ENCODE measurements at regions not wholly inside any gene's neighbourhood (a gene's known extent, or its start where the extent isn't known, plus 50 kb on each side); places are given as distances from the start of the nearest gene placed in this dataset.
A peak's percentile ranks its signal among the peaks of the same experiment; 100 is the strongest.
"Not testable (repeated sequence)": the region's sequence is repeated elsewhere in the genome, so short reads cannot be mapped to it uniquely, and the experiment has no call there.

- DNase-seq: no peak
These were observed 161.5 kb downstream of the NRIP1 start for GRCh38 chr21:14903172-14903865.

GRCh38 chr21:14901482-14901958 lies 163.3 kb downstream of the NRIP1 start:
- DNase-seq: no peak

GRCh38 chr21:14900611-14901010 lies 164.2 kb downstream of the NRIP1 start:
- no peak for DNase-seq

DNA sequence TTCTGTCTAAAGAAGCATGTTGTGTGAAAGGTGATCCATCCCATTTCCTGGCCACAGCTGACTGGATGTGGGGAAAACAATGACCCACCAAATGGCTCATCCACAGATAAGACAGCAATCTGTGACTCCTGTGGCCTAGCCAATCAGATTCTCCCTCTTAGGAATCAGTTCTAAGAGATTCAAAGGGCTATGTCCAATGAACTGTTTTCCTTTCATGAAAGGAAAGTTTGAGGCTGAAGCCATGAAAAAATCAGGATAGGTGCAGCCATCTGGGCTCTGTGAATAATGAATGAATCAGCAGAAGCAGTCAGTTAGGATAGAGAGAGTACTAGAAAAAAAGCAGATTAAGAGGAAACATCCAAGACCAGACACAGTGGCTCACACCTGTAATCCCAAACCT lies 164.7 kb downstream of the NRIP1 start:
- DNase-seq: no peak

GRCh38 chr21:14895792-14896191 lies 169.0 kb downstream of the NRIP1 start:
- no peak for DNase-seq

- DNase-seq: no peak
These were observed 174.7 kb downstream of the NRIP1 start for GRCh38 chr21:14890141-14890540.

DNA sequence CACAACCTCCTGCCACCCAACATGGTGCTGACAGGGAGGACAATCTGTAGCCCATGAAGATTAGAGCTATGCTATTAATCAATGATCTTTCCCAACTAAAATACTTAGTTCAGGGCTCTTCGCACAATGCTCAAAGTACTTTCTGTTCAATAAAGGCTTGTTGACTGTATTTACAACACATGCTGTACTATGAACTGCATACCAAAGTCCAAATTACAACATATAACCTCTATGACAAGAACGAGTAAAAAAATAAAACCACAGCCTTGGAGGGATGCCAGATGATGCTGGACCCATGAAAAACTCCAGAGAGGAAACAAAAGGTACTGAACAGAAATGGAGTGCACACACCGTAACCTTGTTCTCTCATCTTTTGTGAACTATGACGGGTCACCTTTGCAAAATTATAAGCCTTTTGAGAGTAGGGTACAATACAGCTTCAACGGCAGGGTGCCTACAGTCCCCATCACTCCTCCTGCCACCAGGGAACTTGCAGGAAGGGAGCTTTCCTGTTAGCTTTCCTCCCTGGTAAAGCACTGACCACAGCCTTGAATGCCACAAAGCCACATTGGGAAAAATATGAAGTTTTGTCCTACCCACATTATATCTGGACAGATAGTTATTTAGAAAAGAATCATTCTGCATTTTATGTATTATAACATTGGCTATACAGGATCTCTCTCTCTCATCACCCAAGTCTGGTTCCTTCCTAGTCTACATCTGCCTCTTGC lies 175.6 kb downstream of the NRIP1 start:
- DNase-seq: peak; percentile 23

GRCh38 chr21:14888202-14888601 lies 176.6 kb downstream of the NRIP1 start:
- DNase-seq: no peak

DNA sequence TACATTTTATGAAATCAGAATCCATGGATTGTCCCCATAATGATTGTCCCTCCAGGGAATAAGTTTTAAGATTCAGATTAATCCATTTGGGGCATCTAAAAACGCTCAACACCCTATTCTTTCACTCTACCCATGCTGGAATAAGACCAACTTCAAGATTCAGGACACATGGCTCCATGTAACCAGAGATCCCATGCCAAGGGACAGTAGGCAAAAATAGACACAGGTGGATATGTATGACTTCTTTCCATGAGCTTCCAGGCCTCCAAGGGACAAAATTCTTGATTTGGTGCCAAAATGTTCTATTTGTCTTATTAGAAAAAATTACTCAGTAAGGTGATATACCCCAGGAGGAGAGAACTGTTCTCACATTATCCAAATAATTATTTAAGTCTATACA lies 178.8 kb downstream of the NRIP1 start:
- DNase-seq: no peak

GRCh38 chr21:14883351-14883750 lies 181.4 kb downstream of the NRIP1 start:
- DNase-seq: no peak

- DNase-seq: not testable (repeated sequence)
These were observed 182.3 kb downstream of the NRIP1 start for GRCh38 chr21:14882545-14882944.

DNA sequence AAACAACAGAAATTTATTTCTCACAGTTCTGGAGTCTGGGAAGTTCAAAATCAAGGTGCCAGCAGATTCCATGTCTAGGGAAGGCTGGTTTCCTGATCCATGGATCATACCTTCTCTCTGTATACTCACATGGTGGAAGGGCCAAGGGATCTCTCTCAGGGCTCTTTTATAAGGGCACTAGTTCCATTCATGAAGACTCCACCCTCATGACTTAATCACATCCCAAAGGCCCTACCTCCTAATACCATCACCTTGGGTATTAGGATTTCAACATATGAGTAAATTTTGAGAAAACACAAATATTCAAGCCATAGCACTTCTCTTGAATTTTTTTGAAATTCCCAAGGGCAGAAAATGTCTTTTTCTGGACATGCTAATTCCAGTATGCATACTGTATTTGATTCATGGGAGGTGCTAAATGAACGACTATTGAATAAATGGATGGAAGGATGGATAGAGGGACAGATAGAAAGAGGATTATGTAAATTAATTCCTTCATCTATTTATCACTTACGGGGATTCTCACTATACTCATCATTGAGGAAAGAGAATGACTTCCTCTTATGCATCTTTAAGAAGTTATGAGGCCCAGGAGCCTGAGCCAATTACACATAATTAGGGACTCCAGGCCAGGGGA lies 182.8 kb downstream of the NRIP1 start:
- no peak for DNase-seq

DNA sequence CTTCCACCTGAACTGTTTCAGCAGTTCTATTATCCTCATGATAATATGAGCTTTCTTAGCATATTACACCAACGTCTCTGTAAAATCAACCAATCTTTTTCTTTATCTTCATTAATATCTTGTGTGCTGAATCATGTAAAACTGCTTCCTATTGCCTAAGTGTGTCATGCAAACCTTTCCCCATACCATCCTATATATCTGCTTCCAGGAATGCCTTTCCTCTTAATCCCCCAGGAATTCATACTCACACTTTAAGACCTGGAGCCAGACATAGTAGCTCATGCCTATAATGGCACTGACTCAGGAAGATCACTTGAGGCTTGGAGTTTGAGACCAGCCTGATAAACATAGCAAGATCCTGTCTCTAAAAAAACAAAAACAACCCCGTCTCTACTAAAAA lies 183.9 kb downstream of the NRIP1 start:
- DNase-seq: no peak

DNA sequence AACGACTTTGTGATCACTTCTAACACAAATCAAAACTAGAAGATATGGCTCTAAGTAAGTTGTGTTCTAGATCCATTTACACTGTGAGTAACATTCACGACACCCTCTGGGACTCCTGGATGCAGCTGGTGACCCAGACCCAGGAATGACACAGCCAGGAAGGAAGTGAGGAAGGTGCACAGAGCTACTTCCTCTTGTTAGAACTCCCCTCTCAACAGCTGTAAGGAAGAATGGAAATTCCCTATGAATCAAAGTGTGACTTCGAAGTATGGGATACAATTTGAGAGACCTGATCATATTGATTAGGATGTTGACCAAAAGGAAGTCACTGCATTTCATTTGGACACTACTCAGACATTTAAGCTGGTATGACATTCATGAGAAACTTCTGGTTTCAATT lies 185.3 kb downstream of the NRIP1 start:
- no peak for DNase-seq

- no peak for DNase-seq
These were observed 185.8 kb downstream of the NRIP1 start for GRCh38 chr21:14878971-14879370.

DNA sequence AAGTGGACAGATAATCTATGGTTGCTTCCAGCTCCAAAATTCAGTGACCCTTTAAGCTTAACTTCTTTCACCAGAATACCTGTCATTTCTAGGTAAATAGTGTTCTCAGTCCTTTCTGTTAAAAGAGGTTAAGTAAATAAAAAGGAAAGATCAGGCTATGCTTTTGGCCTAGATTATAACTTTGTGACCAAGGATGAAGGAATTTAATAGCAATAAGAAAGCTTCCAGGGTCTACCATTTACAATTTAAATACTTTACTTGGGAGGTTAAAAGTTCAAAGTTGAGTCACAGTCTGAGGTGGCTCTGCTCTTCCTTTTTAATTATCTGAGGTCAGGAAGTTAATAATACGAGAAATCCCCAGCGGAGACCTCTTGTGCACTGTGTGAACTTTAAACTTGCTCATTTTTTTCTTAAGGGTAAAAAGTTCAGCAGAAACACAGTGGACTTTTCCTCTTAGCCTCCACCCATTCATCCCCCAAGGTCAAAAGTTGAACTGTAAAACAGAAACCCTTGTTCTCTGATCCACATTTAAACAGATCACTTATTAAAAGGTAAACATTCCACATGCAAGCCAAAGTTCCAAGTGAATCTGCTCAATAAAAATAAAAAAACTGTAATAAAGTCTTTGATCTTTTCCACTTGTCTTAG lies 187.1 kb downstream of the NRIP1 start:
- no peak for DNase-seq

DNA sequence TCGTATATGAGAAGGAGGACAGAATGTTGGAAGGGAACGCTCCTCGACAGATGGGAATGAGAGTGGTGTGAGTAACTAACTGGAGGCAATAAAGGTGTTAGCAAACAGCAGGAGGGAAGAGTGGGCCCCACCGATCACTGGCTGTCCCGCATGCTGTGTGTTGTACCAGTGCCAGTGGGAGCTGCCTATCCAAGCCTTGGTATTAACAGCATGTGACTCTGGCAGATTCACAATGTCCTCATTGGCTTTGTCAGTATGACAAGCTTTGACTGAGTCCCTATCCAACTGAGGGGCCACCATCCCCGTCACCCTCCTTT lies 188.3 kb downstream of the NRIP1 start:
- no peak for DNase-seq

DNA sequence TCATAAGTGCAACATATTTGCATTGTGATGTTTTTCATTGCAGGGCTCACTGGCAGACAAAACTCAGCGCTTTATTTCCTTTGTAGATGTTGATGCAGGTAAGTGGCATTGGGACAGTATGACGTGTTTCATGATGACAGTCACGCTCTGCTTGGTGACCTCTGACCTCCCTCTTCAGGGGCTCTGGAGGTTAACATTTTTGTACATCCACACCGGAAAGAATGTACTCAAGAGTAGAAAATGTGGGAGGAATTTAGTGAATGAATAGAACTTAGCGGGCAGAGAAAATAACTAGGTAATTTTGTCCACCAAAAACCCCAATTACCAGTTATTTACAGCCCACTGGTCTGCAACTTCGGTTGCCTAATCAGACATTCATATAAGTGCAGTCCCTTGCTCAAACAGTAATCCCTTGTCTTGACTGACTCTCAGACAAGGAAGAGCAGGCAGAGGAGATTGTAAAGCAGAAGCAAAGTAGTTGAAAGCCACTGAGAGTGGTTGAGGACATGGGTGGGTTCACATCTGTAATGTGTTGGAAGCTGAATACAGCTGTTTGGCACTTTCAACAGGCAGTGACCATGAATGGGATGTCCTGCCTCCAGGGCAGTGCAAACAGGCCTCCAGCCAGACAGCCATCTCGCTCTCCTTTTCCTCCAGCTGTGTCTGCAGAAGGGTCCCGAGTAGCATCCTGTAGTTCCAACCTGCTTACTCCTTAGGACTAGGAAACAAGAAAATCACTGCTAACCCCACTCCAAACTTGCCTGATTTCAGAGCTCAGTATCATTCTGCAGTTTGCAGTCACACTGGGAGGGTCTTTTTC lies 188.9 kb downstream of the NRIP1 start:
- DNase-seq: no peak

- DNase-seq: no peak
These were observed 189.6 kb downstream of the NRIP1 start for GRCh38 chr21:14875186-14875585.

DNA sequence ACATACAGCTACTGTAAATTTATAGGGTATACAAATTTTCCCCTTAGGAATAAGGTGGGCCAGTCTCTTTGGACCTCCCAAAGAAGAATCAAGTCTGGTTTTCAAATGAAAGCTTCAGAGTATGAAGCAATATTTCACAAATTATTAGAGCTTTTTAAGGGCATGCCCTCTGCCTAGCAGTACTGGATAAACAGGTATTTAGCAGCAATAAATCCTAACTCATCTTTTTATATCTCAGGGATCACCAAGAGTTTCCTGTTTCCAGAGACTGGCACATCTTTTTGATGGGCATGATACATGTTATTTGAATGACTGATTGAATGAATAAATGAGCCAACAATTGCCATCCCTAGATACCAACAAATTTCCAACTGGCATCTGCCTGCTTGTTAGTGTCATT lies 190.4 kb downstream of the NRIP1 start:
- no peak for DNase-seq

DNA sequence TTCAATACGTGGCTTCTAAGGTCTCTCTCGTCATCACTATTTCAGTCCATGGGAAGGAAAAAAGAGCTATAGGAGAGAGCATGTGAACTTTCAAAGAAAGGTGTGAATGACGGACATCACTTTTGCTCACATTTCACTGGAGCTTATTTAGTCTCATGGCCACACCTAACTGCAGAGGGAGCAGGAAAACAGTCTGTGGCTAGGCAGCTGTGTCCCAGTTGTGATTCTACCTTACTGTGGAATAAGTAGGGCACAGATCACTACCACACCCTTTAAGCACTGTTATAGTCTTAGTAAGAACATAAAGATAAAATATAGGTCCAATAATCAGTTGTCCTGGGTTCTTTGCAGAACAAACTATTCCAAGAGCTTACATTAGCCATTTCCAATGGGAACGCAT lies 192.9 kb downstream of the NRIP1 start:
- no peak for DNase-seq

- no peak for DNase-seq
These were observed 194.0 kb downstream of the NRIP1 start for GRCh38 chr21:14870853-14871149.
